Sigmoid colon (tissue), 6 donors: ENCODE measurements at regions not wholly inside any gene's neighbourhood (a gene's known extent, or its start where the extent isn't known, plus 50 kb on each side); places are given as distances from the start of the nearest gene placed in this dataset.

ENCODE experiments used
- DNase-seq: peaks from one replicate; pipeline ENCODE4 v3.0.0-alpha.2; 2019
- H3K27ac ChIP-seq, 4 donors: fragments of 200-600 bp; sonication (generic); one replicate each; pipeline ENCODE4 v1.5.1; 2016 to 2019; ENCODE audit warnings: mild to moderate bottlenecking in 1 of 4
- H3K27me3 ChIP-seq, 3 donors: fragments of 200-600 bp; sonication (generic); one replicate each; pipeline ENCODE4 v1.5.1; 2019; ENCODE audit warnings: mild to moderate bottlenecking in 1 of 3
- H3K36me3 ChIP-seq, 4 donors: fragments of 200-600 bp; sonication (generic); one replicate each; pipeline ENCODE4 v1.5.1; 2016 to 2019
- H3K4me1 ChIP-seq, 4 donors: fragments of 200-600 bp; sonication (generic); one replicate each; pipeline ENCODE4 v1.5.1; 2017 to 2019
- H3K4me3 ChIP-seq, 4 donors: fragments of 200-600 bp; sonication (generic); one replicate each; pipeline ENCODE4 v1.5.1; 2017 to 2019; ENCODE audit warnings: mild to moderate bottlenecking in 2 of 4, moderate library complexity in 1 of 4
- H3K9me3 ChIP-seq, 4 donors: fragments of 200-600 bp in 3 of 4; sonication (generic) in 3 of 4; one replicate each; pipeline versions ENCODE4 v1.5.1 to v1.6.1; 2013 to 2019
- CTCF ChIP-seq, 4 experiments: fragments of 450-650 bp in 3 of 4; fragments of 200-600 bp in 1 of 4; IDR thresholded peaks; one replicate each; pipeline ENCODE4 v1.5.1; 2016 to 2019; ENCODE audit warnings: antibody characterized with exemption in 4 of 4, mild to moderate bottlenecking in 3 of 4, moderate library complexity in 2 of 4
- EP300 ChIP-seq, 4 donors: sonication (generic); formaldehyde crosslinking; IDR thresholded peaks; one replicate each; pipeline ENCODE4 v1.6.1; 2017; ENCODE audit warnings: antibody characterized with exemption in 4 of 4
- POLR2A ChIP-seq, 2 donors: fragments of 450-650 bp; IDR thresholded peaks; one replicate each; pipeline ENCODE4 v1.6.1; 2016; ENCODE audit warnings: antibody characterized with exemption in 2 of 2, mild to moderate bottlenecking in 2 of 2, moderate library complexity in 2 of 2
- POLR2AphosphoS5 ChIP-seq, 4 donors: sonication (generic); formaldehyde crosslinking; IDR thresholded peaks; one replicate each; pipeline ENCODE4 v1.6.1; 2017; ENCODE audit warnings: antibody characterized with exemption in 4 of 4
- WGBS, 2 donors: extraction: QIAGEN DNeasy Blood & Tissue Kit; methylation state at CpG; one replicate each; pipeline ENCODE4 v1.1.7; 2013; 5-methylcytosine and 5-hydroxymethylcytosine counted together
- intact Hi-C: fragments of 100-400 bp; cut with DNase I; formaldehyde crosslinking; loops from one replicate; pipeline ENCODE4 v1.15.1; 2023
- donor health status: healthy with polysubstance abuse.
- donor health status: healthy.

- DNase-seq, result no peak
- intact Hi-C loops, result no loop called here
- H3K9me3 ChIP-seq, result no peaks in the 10 kb centered on the region
- H3K27ac ChIP-seq, result no peak overlapping the region
- no peaks in the 10 kb centered on the region for H3K4me1 ChIP-seq
- H3K4me3 ChIP-seq, result no peak overlapping the region
- 89 to 94% methylated on average over 2 of the region's 2 CpGs for WGBS, 2 donors
- TF ChIP-seq POLR2AphosphoS5 (IDR thresholded peaks at IDR 0.05) (no peak), POLR2A (IDR thresholded peaks at IDR 0.05) (no peak), CTCF (IDR thresholded peaks at IDR 0.05) (no peak), EP300 (IDR thresholded peaks at IDR 0.05) (no peak)
- H3K36me3 ChIP-seq, result no peaks in the 10 kb centered on the region
- no peaks in the 10 kb centered on the region for H3K27me3 ChIP-seq
These were observed 363.4 kb upstream of the RARB start for GRCh38 chr3:25064681-25065080.

GRCh38 chr3:25069970-25070369, 358.1 kb upstream of the RARB start:
- H3K4me1 ChIP-seq, result peaks cover 0 to 8% (median 3%) of the 10 kb centered on the region in 4 donors
- no peaks in the 10 kb centered on the region for H3K9me3 ChIP-seq
- intact Hi-C loops, result no loop called here
- H3K36me3 ChIP-seq, result no peaks in the 10 kb centered on the region
- 92 to 93% methylated on average over 3 of the region's 3 CpGs for WGBS, 2 donors
- H3K4me3 ChIP-seq, result no peak overlapping the region
- no peak for DNase-seq
- no peaks in the 10 kb centered on the region for H3K27me3 ChIP-seq
- no peak for TF ChIP-seq POLR2A (IDR thresholded peaks at IDR 0.05)
- TF ChIP-seq EP300 (IDR thresholded peaks at IDR 0.05), result no peak
- no peak for TF ChIP-seq POLR2AphosphoS5 (IDR thresholded peaks at IDR 0.05)
- no peak for TF ChIP-seq CTCF (IDR thresholded peaks at IDR 0.05)
- H3K27ac ChIP-seq, result no peak overlapping the region

GRCh38 chr3:25071846-25072245, 356.2 kb upstream of the RARB start:
- H3K27me3 ChIP-seq, result no peaks in the 10 kb centered on the region
- H3K27ac ChIP-seq, result no peak overlapping the region
- intact Hi-C loops, result no loop called here
- TF ChIP-seq POLR2A (IDR thresholded peaks at IDR 0.05) (no peak), EP300 (IDR thresholded peaks at IDR 0.05) (no peak), POLR2AphosphoS5 (IDR thresholded peaks at IDR 0.05) (no peak), CTCF (IDR thresholded peaks at IDR 0.05) (no peak)
- no peak overlapping the region for H3K4me3 ChIP-seq
- 91 to 93% methylated on average over 5 of the region's 5 CpGs for WGBS, 2 donors
- H3K4me1 ChIP-seq, result peaks cover 0 to 12% (median 4%) of the 10 kb centered on the region in 4 donors
- DNase-seq, result no peak
- no peaks in the 10 kb centered on the region for H3K9me3 ChIP-seq
- H3K36me3 ChIP-seq, result no peaks in the 10 kb centered on the region

GRCh38 chr3:25073423-25073822, 354.6 kb upstream of the RARB start:
- Histone ChIP-seq H3K9me3 (no peaks in the 10 kb centered on the region), H3K4me3 (no peak overlapping the region), H3K4me1 (peaks cover 0 to 12% (median 4%) of the 10 kb centered on the region in 4 donors), H3K36me3 (no peaks in the 10 kb centered on the region), H3K27me3 (no peaks in the 10 kb centered on the region), H3K27ac (no peak overlapping the region)
- WGBS, 2 donors, result 78 to 81% methylated on average over 1 of the region's 1 CpG
- intact Hi-C loops, result no loop called here
- TF ChIP-seq EP300 (IDR thresholded peaks at IDR 0.05) (no peak), CTCF (IDR thresholded peaks at IDR 0.05) (no peak), POLR2A (IDR thresholded peaks at IDR 0.05) (no peak), POLR2AphosphoS5 (IDR thresholded peaks at IDR 0.05) (no peak)
- DNase-seq, result no peak

GRCh38 chr3:25074149-25074548, 353.9 kb upstream of the RARB start:
- Histone ChIP-seq H3K27ac (no peak overlapping the region), H3K27me3 (no peaks in the 10 kb centered on the region), H3K9me3 (peaks cover 0 to 2% (median 0%) of the 10 kb centered on the region in 4 donors), H3K4me1 (peaks cover 0 to 12% (median 4%) of the 10 kb centered on the region in 4 donors), H3K4me3 (no peak overlapping the region), H3K36me3 (no peaks in the 10 kb centered on the region)
- intact Hi-C loops, result no loop called here
- no peak for TF ChIP-seq POLR2AphosphoS5 (IDR thresholded peaks at IDR 0.05)
- TF ChIP-seq EP300 (IDR thresholded peaks at IDR 0.05), result no peak
- TF ChIP-seq CTCF (IDR thresholded peaks at IDR 0.05), result no peak
- no peak for TF ChIP-seq POLR2A (IDR thresholded peaks at IDR 0.05)
- DNase-seq, result no peak
- 58 to 78% methylated on average over 3 of the region's 3 CpGs for WGBS, 2 donors
